ENCODE measurements at regions not wholly inside any gene's neighbourhood (a gene's known extent, or its start where the extent isn't known, plus 50 kb on each side); places are given as distances from the start of the nearest gene placed in this dataset.
"Not testable (repeated sequence)": the region's sequence is repeated elsewhere in the genome, so short reads cannot be mapped to it uniquely, and the experiment has no call there.

- DNase-seq (ENCODE audit: low spot score): no peak
Measured at GRCh38 chrX:85808217-85808616, 239.1 kb downstream of the CHM start.

GRCh38 chrX:85772391-85772790 is 275.0 kb downstream of the CHM start:
- DNase-seq (ENCODE audit: low spot score): not testable (repeated sequence)

- DNase-seq (ENCODE audit: low spot score): no peak
Measured at GRCh38 chrX:85765651-85766050, 281.7 kb downstream of the CHM start.

- DNase-seq (ENCODE audit: low spot score): not testable (repeated sequence)
Measured at GRCh38 chrX:85723025-85723424, 324.3 kb downstream of the CHM start.

GRCh38 chrX:85703233-85703632 is 323.8 kb upstream of the POF1B start:
- DNase-seq (ENCODE audit: low spot score): not testable (repeated sequence)

- no peak for DNase-seq (ENCODE audit: low spot score)
Measured at GRCh38 chrX:85698921-85699320, 319.5 kb upstream of the POF1B start.

GRCh38 chrX:85685843-85686242 is 306.4 kb upstream of the POF1B start:
- DNase-seq (ENCODE audit: low spot score): peak; percentile 73

- DNase-seq (ENCODE audit: low spot score): no peak
Measured at GRCh38 chrX:85666471-85666870, 287.0 kb upstream of the POF1B start.

- DNase-seq (ENCODE audit: low spot score): not testable (repeated sequence)
Measured at GRCh38 chrX:85663970-85664369, 284.5 kb upstream of the POF1B start.

GRCh38 chrX:85630901-85631300 is 251.4 kb upstream of the POF1B start:
- no peak for DNase-seq (ENCODE audit: low spot score)

GRCh38 chrX:85627363-85627762 is 247.9 kb upstream of the POF1B start:
- no peak for DNase-seq (ENCODE audit: low spot score)

- no peak for DNase-seq (ENCODE audit: low spot score)
Measured at GRCh38 chrX:85622635-85623034, 243.2 kb upstream of the POF1B start.

- no peak for DNase-seq (ENCODE audit: low spot score)
Measured at GRCh38 chrX:85620466-85620865, 241.0 kb upstream of the POF1B start.

- DNase-seq (ENCODE audit: low spot score): no peak
Measured at GRCh38 chrX:85619962-85620361, 240.5 kb upstream of the POF1B start.

GRCh38 chrX:85611926-85612325 is 232.5 kb upstream of the POF1B start:
- no peak for DNase-seq (ENCODE audit: low spot score)

- DNase-seq (ENCODE audit: low spot score): no peak
Measured at GRCh38 chrX:85592980-85593379, 213.5 kb upstream of the POF1B start.

GRCh38 chrX:85591536-85591935 is 212.1 kb upstream of the POF1B start:
- no peak for DNase-seq (ENCODE audit: low spot score)

- no peak for DNase-seq (ENCODE audit: low spot score)
Measured at GRCh38 chrX:85590638-85591037, 211.2 kb upstream of the POF1B start.

- no peak for DNase-seq (ENCODE audit: low spot score)
Measured at GRCh38 chrX:85573801-85574200, 194.3 kb upstream of the POF1B start.

GRCh38 chrX:85570496-85570895 is 191.0 kb upstream of the POF1B start:
- DNase-seq (ENCODE audit: low spot score): no peak

- no peak for DNase-seq (ENCODE audit: low spot score)
Measured at GRCh38 chrX:85569686-85570085, 190.2 kb upstream of the POF1B start.

GRCh38 chrX:85569096-85569495 is 189.6 kb upstream of the POF1B start:
- no peak for DNase-seq (ENCODE audit: low spot score)

- peak; percentile 53 for DNase-seq (ENCODE audit: low spot score)
Measured at GRCh38 chrX:85561231-85561630, 181.8 kb upstream of the POF1B start.

- no peak for DNase-seq (ENCODE audit: low spot score)
Measured at GRCh38 chrX:85544609-85545008, 165.1 kb upstream of the POF1B start.
